Spinal cord (tissue), 9 donors: ENCODE measurements at regions not wholly inside any gene's neighbourhood (a gene's known extent, or its start where the extent isn't known, plus 50 kb on each side); places are given as distances from the start of the nearest gene placed in this dataset.

Experiments
- DNase-seq, 6 donors: peaks; one replicate each; pipeline versions ENCODE4 v3.0.0 to v3.0.0-alpha.2; 2013 to 2015; ENCODE audit warnings: low spot score in 6 of 6, low read depth in 4 of 6
- H3K27ac ChIP-seq: one replicate; pipeline ENCODE4 v1.5.1; 2013; ENCODE audit warnings: low read depth, low read length, control low read depth
- H3K27me3 ChIP-seq: one replicate; pipeline ENCODE4 v1.6.1; 2013; ENCODE audit warnings: low read length; ENCODE audit not compliant: control insufficient read depth, insufficient read depth
- H3K36me3 ChIP-seq: one replicate; pipeline ENCODE4 v1.6.1; 2013; ENCODE audit warnings: low read length; ENCODE audit not compliant: control insufficient read depth, insufficient read depth
- H3K4me1 ChIP-seq: one replicate; pipeline ENCODE4 v1.6.1; 2013; ENCODE audit warnings: low read length; ENCODE audit not compliant: control insufficient read depth, insufficient read depth
- H3K4me3 ChIP-seq: one replicate; pipeline ENCODE4 v1.5.1; 2013; ENCODE audit warnings: low read depth, low read length, control low read depth
- H3K9me3 ChIP-seq: one replicate; pipeline ENCODE4 v1.6.1; 2013; ENCODE audit warnings: low read length; ENCODE audit not compliant: control insufficient read depth, insufficient read depth
- WGBS: methylation state at CpG from one replicate; pipeline ENCODE4 v1.1.5; 2013; ENCODE audit warnings: missing lambda C conversion rate; ENCODE audit not compliant: insufficient coverage; 5-methylcytosine and 5-hydroxymethylcytosine counted together
- donor health status: healthy.

DNA sequence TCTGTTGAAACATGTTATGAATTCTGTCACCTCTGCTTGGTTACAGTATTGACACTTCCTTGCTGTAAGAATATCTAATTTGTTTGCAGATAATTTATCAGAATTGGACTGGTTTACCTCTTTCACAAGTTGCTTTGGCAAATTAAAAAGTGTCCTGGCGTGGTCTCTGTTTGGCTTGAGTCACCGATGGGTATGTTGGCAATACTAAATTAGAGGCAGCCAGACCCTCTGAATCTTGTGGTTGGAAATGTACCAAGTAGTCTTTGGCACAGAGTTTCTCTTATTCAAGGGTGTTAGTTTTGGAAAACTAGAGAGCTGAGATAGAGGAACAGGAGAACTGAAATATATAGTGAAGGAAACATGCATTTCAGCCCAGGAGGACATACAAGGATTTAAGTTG lies 521.1 kb upstream of the MGAT4C start:
- Histone ChIP-seq H3K4me1 (no peaks in the 10 kb centered on the region), H3K4me3 (no peak overlapping the region), H3K36me3 (no peaks in the 10 kb centered on the region), H3K27ac (no peak overlapping the region), H3K9me3 (peaks cover 2% of the 10 kb centered on the region), H3K27me3 (no peaks in the 10 kb centered on the region)
- peak; percentile 13 to 94 (median 55) for DNase-seq
- 77% methylated on average over 2 of the region's 2 CpGs for WGBS

DNA sequence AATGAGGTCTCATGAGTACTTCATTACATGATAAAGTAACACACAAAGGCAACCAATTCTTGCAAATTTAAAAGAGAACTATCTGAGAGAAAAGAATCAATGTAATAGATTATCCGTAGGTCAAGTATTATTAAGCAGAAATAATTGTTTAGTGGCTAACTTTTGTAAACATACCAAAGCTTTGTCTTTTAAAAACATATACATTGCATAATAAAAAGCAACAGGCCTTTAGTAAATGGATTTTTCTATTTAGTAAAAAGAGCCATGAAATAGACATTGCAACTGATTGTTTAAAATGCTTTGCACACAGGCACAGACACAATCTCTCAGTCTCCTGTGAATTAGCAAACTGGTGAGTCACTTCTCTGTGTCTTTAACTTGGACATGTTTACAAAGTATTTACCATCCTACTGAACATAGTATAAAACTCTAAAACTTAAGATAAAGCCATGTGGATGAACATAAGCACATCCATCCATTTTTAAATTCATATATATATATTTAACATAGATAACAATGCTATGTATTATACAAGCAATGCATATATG lies 518.7 kb upstream of the MGAT4C start:
- no CpG with 5 or more reads among the region's 1 CpG for WGBS
- Histone ChIP-seq H3K27ac (no peak overlapping the region), H3K27me3 (no peaks in the 10 kb centered on the region), H3K9me3 (no peaks in the 10 kb centered on the region), H3K4me3 (no peak overlapping the region), H3K4me1 (no peaks in the 10 kb centered on the region), H3K36me3 (no peaks in the 10 kb centered on the region)
- no peak for DNase-seq

- WGBS, result 77% methylated on average over 2 of the region's 2 CpGs
- Histone ChIP-seq H3K4me3 (no peak overlapping the region), H3K27ac (no peak overlapping the region), H3K4me1 (no peaks in the 10 kb centered on the region), H3K36me3 (no peaks in the 10 kb centered on the region), H3K9me3 (no peaks in the 10 kb centered on the region), H3K27me3 (no peaks in the 10 kb centered on the region)
- no peak for DNase-seq
Observed at GRCh38 chr12:86772696-86773095, 516.5 kb upstream of the MGAT4C start.

DNA sequence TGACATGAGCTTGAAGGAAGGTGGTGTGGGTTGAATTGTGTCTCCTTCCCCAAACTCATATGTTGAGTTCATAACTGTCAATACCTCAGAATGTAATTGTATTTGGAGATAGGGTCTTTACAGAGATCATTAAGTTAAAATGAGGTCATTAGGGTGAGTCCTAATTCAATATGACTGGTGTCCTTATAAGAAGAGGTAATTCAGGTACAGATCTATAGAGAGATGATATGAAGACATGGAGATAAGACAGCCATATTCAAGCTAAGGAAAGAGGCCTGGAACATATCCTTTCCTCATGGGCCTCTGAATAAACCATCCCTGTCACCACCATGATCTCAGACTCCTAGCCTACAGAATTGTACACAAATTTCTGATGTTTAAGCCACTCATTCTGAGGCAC lies 514.7 kb upstream of the MGAT4C start:
- no peak overlapping the region for H3K4me3 ChIP-seq
- H3K9me3 ChIP-seq, result no peaks in the 10 kb centered on the region
- H3K4me1 ChIP-seq, result no peaks in the 10 kb centered on the region
- no peak for DNase-seq
- no peaks in the 10 kb centered on the region for H3K27me3 ChIP-seq
- H3K27ac ChIP-seq, result no peak overlapping the region
- H3K36me3 ChIP-seq, result no peaks in the 10 kb centered on the region

DNA sequence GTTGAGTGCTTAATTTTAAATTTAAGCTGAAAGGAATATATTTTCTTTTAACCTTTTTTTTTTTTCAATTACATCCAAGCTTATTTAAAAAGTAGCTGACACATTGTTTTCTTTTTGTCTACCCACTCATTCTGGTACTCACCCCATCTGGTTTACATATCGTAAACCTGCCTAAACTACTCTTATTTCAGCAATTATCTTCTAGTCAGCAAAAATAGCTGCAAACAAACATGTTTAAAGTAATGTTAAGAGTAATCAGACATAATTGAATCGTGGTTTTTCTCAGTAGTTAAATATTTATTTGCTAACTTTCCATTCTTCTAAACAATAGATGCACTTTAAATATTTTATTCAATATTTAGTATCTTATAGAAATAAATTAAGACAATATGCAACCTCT lies 492.7 kb upstream of the MGAT4C start:
- Histone ChIP-seq H3K27me3 (no peaks in the 10 kb centered on the region), H3K4me1 (no peaks in the 10 kb centered on the region)
- WGBS, result no CpG with 5 or more reads among the region's 2 CpGs

DNA sequence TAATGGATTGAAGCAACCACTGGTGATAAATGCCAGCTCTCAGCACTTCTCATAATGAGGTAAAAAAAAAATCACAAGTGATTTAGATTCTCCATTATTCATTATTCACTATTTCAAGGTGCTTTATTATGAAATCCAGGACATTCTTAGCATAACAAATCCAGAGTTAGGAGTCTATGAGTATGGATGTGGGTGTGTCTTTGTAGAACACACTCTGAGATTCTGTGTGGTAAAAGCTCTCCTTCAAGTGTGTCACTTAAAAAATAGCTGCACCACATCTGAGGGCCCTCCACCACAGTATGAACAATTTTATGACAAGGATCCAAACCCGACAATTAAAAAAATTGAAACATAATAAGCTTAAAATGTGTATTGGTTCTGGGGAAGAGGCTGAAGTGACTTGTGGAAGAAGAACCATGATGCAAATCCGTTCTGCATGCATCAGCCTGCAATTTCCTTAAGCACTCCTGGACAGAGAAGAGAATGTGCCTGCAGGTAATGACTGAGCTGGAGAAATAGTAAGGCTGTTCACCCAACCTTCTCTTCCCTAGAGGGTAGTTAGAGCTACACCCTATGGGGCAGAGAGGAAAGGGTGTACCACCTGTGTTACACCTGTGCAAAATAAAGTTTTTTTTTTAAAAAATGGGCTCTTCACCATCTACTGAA lies 488.5 kb upstream of the MGAT4C start:
- Histone ChIP-seq H3K36me3 (no peaks in the 10 kb centered on the region), H3K9me3 (no peaks in the 10 kb centered on the region), H3K27ac (no peak overlapping the region), H3K4me1 (no peaks in the 10 kb centered on the region), H3K27me3 (no peaks in the 10 kb centered on the region), H3K4me3 (no peak overlapping the region)
- no CpG with 5 or more reads among the region's 2 CpGs for WGBS
- no peak for DNase-seq

More for the DNA sequence above, 492.7 kb upstream of the MGAT4C start:
- Histone ChIP-seq H3K36me3 (no peaks in the 10 kb centered on the region), H3K9me3 (no peaks in the 10 kb centered on the region), H3K4me3 (no peak overlapping the region), H3K27ac (no peak overlapping the region)
- no peak for DNase-seq

GRCh38 chr12:86743875-86744536 lies 487.8 kb upstream of the MGAT4C start:
- Histone ChIP-seq H3K4me3 (no peak overlapping the region), H3K9me3 (no peaks in the 10 kb centered on the region)
- peak in 2 of 6 donors; percentile 4 to 23 for DNase-seq

GRCh38 chr12:86741531-86741930 lies 485.3 kb upstream of the MGAT4C start:
- no CpG with 5 or more reads among the region's 1 CpG for WGBS

More at GRCh38 chr12:86743875-86744536, 487.8 kb upstream of the MGAT4C start:
- Histone ChIP-seq H3K27me3 (no peaks in the 10 kb centered on the region), H3K27ac (no peak overlapping the region), H3K4me1 (no peaks in the 10 kb centered on the region), H3K36me3 (no peaks in the 10 kb centered on the region)
- 67% methylated on average over 1 of the region's 5 CpGs for WGBS

DNA sequence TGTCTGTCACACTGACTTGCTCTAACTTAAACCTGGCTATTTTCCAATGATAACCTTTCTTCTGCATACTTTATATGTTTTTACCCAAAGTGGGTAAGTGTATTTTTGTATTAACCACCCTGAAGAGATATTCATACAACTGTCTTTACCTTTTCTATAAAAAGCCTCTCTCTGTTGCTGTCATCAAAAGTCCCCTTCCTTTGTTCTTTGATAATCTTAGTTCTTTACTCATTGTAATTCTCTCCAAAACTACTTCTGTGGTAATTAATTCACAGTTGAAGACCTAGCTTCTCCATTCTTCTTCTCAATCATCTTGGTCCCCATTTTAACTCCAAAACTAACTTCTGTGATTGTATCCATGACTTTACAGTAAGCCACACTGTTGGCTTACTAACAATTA lies 479.7 kb upstream of the MGAT4C start:
- Histone ChIP-seq H3K27me3 (no peaks in the 10 kb centered on the region), H3K36me3 (no peaks in the 10 kb centered on the region), H3K4me1 (no peaks in the 10 kb centered on the region), H3K4me3 (no peak overlapping the region), H3K27ac (no peak overlapping the region), H3K9me3 (no peaks in the 10 kb centered on the region)
- DNase-seq, result no peak

More at GRCh38 chr12:86741531-86741930, 485.3 kb upstream of the MGAT4C start:
- Histone ChIP-seq H3K27me3 (no peaks in the 10 kb centered on the region), H3K27ac (no peak overlapping the region), H3K36me3 (no peaks in the 10 kb centered on the region), H3K9me3 (no peaks in the 10 kb centered on the region), H3K4me3 (no peak overlapping the region), H3K4me1 (no peaks in the 10 kb centered on the region)
- no peak for DNase-seq

- 100% methylated on average over 2 of the region's 4 CpGs for WGBS
- no peak for DNase-seq
- Histone ChIP-seq H3K36me3 (no peaks in the 10 kb centered on the region), H3K27ac (no peak overlapping the region), H3K4me3 (no peak overlapping the region), H3K9me3 (no peaks in the 10 kb centered on the region), H3K27me3 (no peaks in the 10 kb centered on the region), H3K4me1 (no peaks in the 10 kb centered on the region)
Observed at GRCh38 chr12:86735072-86735471, 478.9 kb upstream of the MGAT4C start.
